Esophagus (tissue), 2 donors: ENCODE measurements at regions not wholly inside any gene's neighbourhood (a gene's known extent, or its start where the extent isn't known, plus 50 kb on each side); places are given as distances from the start of the nearest gene placed in this dataset.

Experiments used
- H3K27ac ChIP-seq, 2 donors: one replicate each; pipeline ENCODE4 v1.5.1; 2013; ENCODE audit warnings: low read depth in 2 of 2, mild to moderate bottlenecking in 2 of 2, inconsistent platforms in 1 of 2, low read length in 1 of 2, moderate library complexity in 1 of 2
- H3K27me3 ChIP-seq, 2 donors: one replicate each; pipeline ENCODE4 v1.6.1; 2013; ENCODE audit warnings: low read length in 2 of 2, control low read depth in 1 of 2, mild to moderate bottlenecking in 1 of 2; ENCODE audit not compliant: insufficient read depth in 2 of 2, control insufficient read depth in 1 of 2
- H3K36me3 ChIP-seq, 2 donors: one replicate each; pipeline ENCODE4 v1.6.1; 2013; ENCODE audit warnings: low read length in 1 of 2; ENCODE audit not compliant: control insufficient read depth in 2 of 2, insufficient read depth in 2 of 2
- H3K4me1 ChIP-seq, 2 donors: one replicate each; pipeline ENCODE4 v1.6.1; 2013; ENCODE audit warnings: low read length in 1 of 2; ENCODE audit not compliant: control insufficient read depth in 2 of 2, insufficient read depth in 2 of 2
- H3K4me3 ChIP-seq, 2 donors: one replicate each; pipeline ENCODE4 v1.5.1; 2013; ENCODE audit warnings: low read length in 2 of 2, mild to moderate bottlenecking in 2 of 2, low read depth in 1 of 2, moderate library complexity in 1 of 2
- H3K9me3 ChIP-seq, 2 donors: one replicate each; pipeline ENCODE4 v1.6.1; 2013; ENCODE audit warnings: mild to moderate bottlenecking in 2 of 2, low read depth in 1 of 2, low read length in 1 of 2, moderate library complexity in 1 of 2; ENCODE audit not compliant: control insufficient read depth in 2 of 2, insufficient read depth in 1 of 2
- WGBS, 2 donors: extraction: QIAGEN DNeasy Blood & Tissue Kit; methylation state at CpG; one replicate each; pipeline ENCODE4 v1.1.7; 2013; 5-methylcytosine and 5-hydroxymethylcytosine counted together
- donor health status: healthy with polysubstance abuse.
- donor health status: Bipolar disorder and iron deficiency.

DNA sequence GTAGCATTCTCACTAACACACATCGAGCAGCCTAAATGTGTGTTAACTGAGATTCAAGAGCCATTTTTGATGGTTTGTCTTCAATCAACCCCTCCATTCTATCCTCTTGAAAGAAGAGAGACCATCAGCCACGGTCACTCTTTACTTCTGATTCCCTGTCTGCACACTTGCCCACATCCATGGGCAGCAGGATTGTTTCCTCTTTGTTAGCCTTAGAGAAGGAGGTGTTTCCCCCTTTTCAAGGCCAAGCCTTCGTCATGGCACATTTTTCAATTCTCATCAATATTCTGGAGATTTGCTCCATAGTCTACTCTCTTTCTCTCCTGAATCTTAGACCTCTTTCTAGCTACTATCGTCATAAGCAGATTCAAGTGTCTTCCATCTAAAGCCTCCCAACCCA, 522.4 kb upstream of the NAALADL2 start:
- Histone ChIP-seq H3K4me3 (no peak overlapping the region), H3K27ac (no peak overlapping the region), H3K36me3 (no peaks in the 10 kb centered on the region), H3K27me3 (no peaks in the 10 kb centered on the region), H3K9me3 (no peaks in the 10 kb centered on the region), H3K4me1 (no peaks in the 10 kb centered on the region)
- 73 to 87% methylated on average over 4 of the region's 4 CpGs for WGBS, 2 donors

DNA sequence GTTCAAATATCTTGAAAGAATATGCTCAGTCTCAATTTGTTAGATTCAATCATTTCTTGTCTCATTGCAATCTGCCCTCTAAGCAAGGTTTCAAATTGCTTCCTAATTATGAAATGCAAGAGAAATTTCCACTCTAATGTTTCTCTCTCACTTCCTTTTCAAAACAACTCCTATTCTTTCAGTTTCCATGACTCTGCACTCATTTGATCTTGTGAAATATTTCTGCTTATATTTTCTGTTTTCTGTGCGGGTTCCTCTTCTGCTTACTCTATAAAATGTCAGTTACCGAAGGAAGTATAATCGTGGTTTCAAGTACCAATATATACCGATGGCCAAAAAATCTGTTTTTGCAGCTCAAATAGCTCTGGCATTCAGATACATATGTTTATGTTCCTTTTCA, 521.9 kb upstream of the NAALADL2 start:
- H3K27ac ChIP-seq, result no peak overlapping the region
- no peaks in the 10 kb centered on the region for H3K9me3 ChIP-seq
- no peaks in the 10 kb centered on the region for H3K36me3 ChIP-seq
- no peaks in the 10 kb centered on the region for H3K4me1 ChIP-seq
- 68 to 73% methylated on average over 4 of the region's 4 CpGs for WGBS, 2 donors
- no peaks in the 10 kb centered on the region for H3K27me3 ChIP-seq
- H3K4me3 ChIP-seq, result no peak overlapping the region

DNA sequence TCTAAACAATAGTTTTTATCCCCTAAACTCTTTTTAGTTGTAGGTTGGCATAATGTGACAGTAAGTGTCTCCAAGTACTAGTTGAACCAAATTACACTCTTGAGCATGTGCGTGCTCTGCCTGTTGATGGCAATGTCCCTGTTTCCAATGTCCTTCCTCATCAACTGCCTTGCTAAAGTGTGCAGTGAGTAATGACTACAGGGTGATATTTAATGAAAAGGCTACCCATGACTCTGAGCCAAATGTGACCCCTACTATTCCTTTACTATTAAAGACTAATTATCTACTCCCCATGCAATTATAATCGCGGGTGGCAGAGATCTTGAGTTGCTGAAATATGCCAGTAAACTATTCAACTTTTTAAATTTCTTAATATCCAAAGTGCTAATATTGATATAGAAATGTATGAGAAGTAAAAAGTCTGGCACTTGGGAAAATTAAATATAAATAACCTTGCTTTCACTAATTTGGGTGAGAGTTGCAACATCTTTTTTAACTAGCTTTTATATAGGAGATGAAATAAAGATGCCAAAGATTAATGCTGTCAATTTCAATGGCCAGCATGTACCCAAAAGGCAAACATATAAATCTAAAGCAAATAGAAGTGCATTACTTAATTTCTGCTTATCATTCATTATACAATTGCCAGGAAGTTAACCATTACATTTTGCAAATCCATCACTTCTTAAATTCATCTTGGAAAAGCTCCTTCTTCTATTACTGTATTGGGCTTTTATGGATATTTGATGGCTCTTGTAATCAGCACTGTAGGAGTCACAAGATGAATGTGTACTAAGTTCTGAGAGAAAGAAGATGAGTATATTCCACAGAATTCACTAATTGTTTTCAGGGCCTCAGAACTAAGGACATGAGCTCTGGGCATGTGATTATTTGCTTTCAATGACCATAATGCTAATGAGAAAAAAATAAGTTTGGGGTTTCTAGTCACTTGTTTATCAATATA, 518.2 kb upstream of the NAALADL2 start:
- no peak overlapping the region for H3K4me3 ChIP-seq
- 75 to 85% methylated on average over 3 of the region's 3 CpGs for WGBS, 2 donors
- no peaks in the 10 kb centered on the region for H3K9me3 ChIP-seq

DNA sequence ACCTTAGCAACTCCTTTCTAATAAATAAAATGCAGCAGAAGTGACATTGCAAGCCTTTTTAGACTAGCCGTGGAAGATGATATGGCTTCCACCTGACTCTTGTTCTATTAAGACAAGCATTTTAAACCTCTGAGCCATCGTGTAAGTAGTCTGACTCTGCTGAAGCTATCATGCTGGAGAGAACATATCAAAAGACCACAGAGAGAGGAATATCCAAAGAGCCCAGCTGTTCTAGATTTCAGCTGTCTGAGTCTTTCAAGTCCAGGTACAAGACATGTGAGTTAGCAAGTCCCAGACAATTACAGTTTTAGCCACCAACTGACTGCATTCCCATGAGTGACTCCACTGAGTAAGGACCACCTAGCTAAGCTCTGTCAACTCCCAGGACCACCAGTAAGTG, 517.0 kb upstream of the NAALADL2 start:
- H3K27me3 ChIP-seq, result no peaks in the 10 kb centered on the region
- no peaks in the 10 kb centered on the region for H3K9me3 ChIP-seq
- no peaks in the 10 kb centered on the region for H3K4me1 ChIP-seq
- WGBS, 2 donors, result 80% methylated on average over 2 of the region's 2 CpGs
- no peak overlapping the region for H3K4me3 ChIP-seq
- H3K27ac ChIP-seq, result no peak overlapping the region
- H3K36me3 ChIP-seq, result no peaks in the 10 kb centered on the region

More for the DNA sequence above, 518.2 kb upstream of the NAALADL2 start:
- Histone ChIP-seq H3K27me3 (no peaks in the 10 kb centered on the region), H3K4me1 (no peaks in the 10 kb centered on the region), H3K36me3 (no peaks in the 10 kb centered on the region), H3K27ac (no peak overlapping the region)

DNA sequence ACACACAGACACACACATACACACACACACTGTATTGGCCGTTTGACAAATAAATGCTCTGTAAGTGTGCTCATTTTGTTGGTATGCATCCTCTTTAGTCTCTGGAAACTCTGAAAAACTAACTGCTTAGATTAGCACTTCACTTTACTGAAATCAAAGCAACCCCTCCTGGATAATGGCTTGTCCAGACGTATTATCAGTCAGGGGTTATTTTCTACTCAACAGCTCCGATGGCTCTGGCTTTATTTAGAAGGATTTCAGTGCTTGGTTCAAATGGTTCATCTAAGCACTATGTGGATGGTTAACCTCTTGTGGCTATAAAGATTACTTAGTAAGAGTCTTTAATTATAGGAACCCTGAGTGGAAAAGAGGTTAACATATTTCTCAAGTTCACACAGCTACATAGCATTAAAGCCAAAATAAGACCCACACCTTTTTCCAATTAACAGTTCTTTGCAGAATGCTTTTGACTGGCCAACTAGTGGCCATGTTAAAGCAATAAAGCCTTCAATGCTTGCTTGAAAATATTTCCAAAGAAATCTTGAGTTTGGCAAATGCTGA, 516.1 kb upstream of the NAALADL2 start:
- H3K27me3 ChIP-seq, result no peaks in the 10 kb centered on the region
- WGBS, 2 donors, result 55 to 59% methylated on average over 3 of the region's 3 CpGs

DNA sequence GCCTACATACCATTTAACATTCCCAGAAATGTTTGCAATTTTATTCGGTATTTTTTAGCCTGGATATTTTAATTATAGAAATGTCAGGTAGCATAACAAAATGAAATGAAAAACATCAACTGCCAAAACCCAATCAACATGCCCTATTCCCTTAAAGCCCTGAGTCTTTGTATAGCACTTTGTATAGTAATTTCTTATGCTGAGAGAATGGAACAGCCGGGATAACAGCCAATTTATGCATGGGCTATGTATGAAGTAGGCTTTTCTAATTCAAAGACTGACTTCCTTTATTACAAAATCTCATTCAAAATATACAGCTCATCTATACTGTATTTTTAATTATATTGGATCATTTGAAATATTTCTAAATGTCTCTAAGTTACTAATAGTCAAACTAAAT, 513.0 kb upstream of the NAALADL2 start:
- no peak overlapping the region for H3K27ac ChIP-seq
- no peak overlapping the region for H3K4me3 ChIP-seq
- H3K27me3 ChIP-seq, result no peaks in the 10 kb centered on the region
- no peaks in the 10 kb centered on the region for H3K36me3 ChIP-seq
- no peaks in the 10 kb centered on the region for H3K4me1 ChIP-seq
- WGBS, 2 donors, result 66 to 79% methylated on average over 2 of the region's 2 CpGs
- H3K9me3 ChIP-seq, result no peaks in the 10 kb centered on the region

More for the DNA sequence above, 516.1 kb upstream of the NAALADL2 start:
- H3K27ac ChIP-seq, result no peak overlapping the region
- no peaks in the 10 kb centered on the region for H3K36me3 ChIP-seq
- H3K4me1 ChIP-seq, result no peaks in the 10 kb centered on the region
- no peak overlapping the region for H3K4me3 ChIP-seq
- no peaks in the 10 kb centered on the region for H3K9me3 ChIP-seq

DNA sequence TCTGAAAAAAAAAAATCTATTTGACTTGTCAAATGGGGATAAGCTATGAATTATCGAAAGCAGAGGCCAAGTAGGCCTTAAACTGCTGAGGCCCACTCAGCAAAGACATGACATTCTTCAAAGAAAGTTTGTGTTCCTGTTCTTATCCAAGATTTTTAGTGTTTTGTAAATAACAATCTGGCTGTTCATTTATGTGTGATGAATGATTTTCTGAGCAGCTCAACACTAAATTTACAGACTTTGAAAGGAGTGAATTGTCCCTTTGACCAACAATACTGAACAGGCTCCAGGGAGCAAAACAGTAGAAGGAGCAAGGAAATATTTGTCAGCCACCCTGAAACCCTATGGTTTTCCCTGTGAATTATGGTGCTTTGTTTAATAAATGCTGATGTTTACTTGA, 512.6 kb upstream of the NAALADL2 start:
- H3K4me1 ChIP-seq, result no peaks in the 10 kb centered on the region
- H3K36me3 ChIP-seq, result no peaks in the 10 kb centered on the region
- H3K4me3 ChIP-seq, result no peak overlapping the region
- H3K9me3 ChIP-seq, result no peaks in the 10 kb centered on the region
- H3K27me3 ChIP-seq, result no peaks in the 10 kb centered on the region
- H3K27ac ChIP-seq, result no peak overlapping the region
- WGBS, 2 donors, result 57 to 61% methylated on average over 1 of the region's 1 CpG

DNA sequence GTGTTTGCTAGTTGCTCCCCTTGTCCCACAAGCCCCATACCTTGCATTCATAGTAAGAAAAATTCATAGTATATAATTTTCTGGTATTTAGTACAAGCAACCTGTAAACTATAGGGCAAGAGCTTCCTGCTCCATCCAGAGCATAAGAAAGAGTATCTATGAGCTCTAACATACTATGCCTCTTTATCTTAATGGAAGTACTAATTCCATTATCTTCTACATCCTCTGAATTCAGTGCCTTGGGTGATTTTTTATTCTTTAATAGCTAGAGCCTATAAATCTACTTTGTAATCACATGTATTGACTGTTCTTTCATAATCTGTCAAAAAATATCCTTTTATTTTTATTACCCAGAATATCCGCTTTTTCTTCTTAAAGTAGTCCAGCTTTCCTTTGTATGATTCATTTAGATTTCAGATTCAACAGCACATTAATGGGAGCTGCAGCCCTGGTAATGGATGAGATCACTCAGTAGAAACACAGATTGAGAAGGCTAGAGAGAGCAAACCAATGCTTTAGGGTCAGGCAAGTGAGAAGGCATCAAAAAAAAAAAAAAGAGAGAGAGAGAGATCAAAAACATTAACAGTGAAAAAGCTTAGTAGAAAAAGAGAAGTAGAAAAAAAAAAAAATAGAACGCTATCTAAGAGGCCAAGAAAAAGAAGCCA, 511.5 kb upstream of the NAALADL2 start:
- 93 to 99% methylated on average over 2 of the region's 2 CpGs for WGBS, 2 donors
- Histone ChIP-seq H3K27me3 (no peaks in the 10 kb centered on the region), H3K4me1 (no peaks in the 10 kb centered on the region), H3K27ac (no peak overlapping the region), H3K36me3 (no peaks in the 10 kb centered on the region), H3K9me3 (no peaks in the 10 kb centered on the region), H3K4me3 (no peak overlapping the region)

DNA sequence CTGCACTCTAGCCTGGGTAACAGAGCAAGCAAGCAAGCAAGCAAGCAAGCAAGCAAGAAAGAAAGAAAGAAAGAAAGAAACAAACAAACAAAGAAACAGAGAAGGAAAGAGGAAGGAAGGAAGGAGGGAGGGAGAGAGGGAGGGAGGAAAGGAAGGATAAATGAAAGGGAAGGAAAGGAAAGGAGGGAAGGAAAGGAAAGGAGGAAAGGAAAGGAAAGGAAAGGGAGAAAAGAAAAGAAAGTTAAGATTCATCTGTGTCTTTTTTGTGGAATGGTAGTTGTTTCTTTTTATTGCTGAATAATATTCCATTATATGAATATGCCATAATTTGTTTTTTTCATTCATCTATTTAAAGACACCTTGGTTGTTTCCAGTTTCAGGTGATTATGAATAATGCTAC, 506.9 kb upstream of the NAALADL2 start:
- Histone ChIP-seq H3K36me3 (no peaks in the 10 kb centered on the region), H3K9me3 (no peaks in the 10 kb centered on the region), H3K27ac (no peak overlapping the region), H3K27me3 (no peaks in the 10 kb centered on the region), H3K4me1 (no peaks in the 10 kb centered on the region), H3K4me3 (no peak overlapping the region)
